ENCODE measurements at regions not wholly inside any gene's neighbourhood (a gene's known extent, or its start where the extent isn't known, plus 50 kb on each side); places are given as distances from the start of the nearest gene placed in this dataset.

GRCh38 chr11:72514331-72514730, 80.0 kb upstream of the CLPB start:
- Histone ChIP-seq H3K9me3 (ENCODE audit: low read depth, low read length) (peaks cover 9% of the 10 kb centered on the region), H3K27me3 (ENCODE audit: insufficient read depth, low read length) (no peaks in the 10 kb centered on the region), H3K4me1 (ENCODE audit: insufficient read depth, low read length) (no peaks in the 10 kb centered on the region), H2AFZ (ENCODE audit: low read length) (no peak overlapping the region), H4K20me1 (ENCODE audit: insufficient read depth, low read length) (no peaks in the 10 kb centered on the region), H3K27ac (ENCODE audit: low read depth, low read length) (no peak overlapping the region), H3K4me2 (ENCODE audit: insufficient read depth, low read length) (no peak overlapping the region), H3K36me3 (ENCODE audit: insufficient read depth, low read length) (no peaks in the 10 kb centered on the region), H3K4me3 (ENCODE audit: insufficient read depth, low read length) (no peak overlapping the region), H3K79me2 (ENCODE audit: insufficient read depth, low read length) (no peaks in the 10 kb centered on the region)
- no peak for DNase-seq (ENCODE audit: insufficient read length, low spot score, missing footprints)
- no peak for TF ChIP-seq CTCF (IDR thresholded peaks at IDR 0.05; ENCODE audit: extremely low read depth, low read depth, low read length)

GRCh38 chr11:72513411-72513810, 79.1 kb upstream of the CLPB start:
- H3K36me3 ChIP-seq (ENCODE audit: insufficient read depth, low read length): no peaks in the 10 kb centered on the region
- H2AFZ ChIP-seq (ENCODE audit: low read length): no peak overlapping the region
- H3K27me3 ChIP-seq (ENCODE audit: insufficient read depth, low read length): no peaks in the 10 kb centered on the region
- no peaks in the 10 kb centered on the region for H3K4me1 ChIP-seq (ENCODE audit: insufficient read depth, low read length)
- no peak overlapping the region for H3K4me3 ChIP-seq (ENCODE audit: insufficient read depth, low read length)
- H4K20me1 ChIP-seq (ENCODE audit: insufficient read depth, low read length): no peaks in the 10 kb centered on the region
- H3K27ac ChIP-seq (ENCODE audit: low read depth, low read length): no peak overlapping the region
- H3K79me2 ChIP-seq (ENCODE audit: insufficient read depth, low read length): no peaks in the 10 kb centered on the region
- H3K4me2 ChIP-seq (ENCODE audit: insufficient read depth, low read length): no peak overlapping the region
- no peak for DNase-seq (ENCODE audit: insufficient read length, low spot score, missing footprints)
- no peak for TF ChIP-seq CTCF (IDR thresholded peaks at IDR 0.05; ENCODE audit: extremely low read depth, low read depth, low read length)
- peaks cover 9% of the 10 kb centered on the region for H3K9me3 ChIP-seq (ENCODE audit: low read depth, low read length)

GRCh38 chr11:72512956-72513355, 78.6 kb upstream of the CLPB start:
- Histone ChIP-seq H3K4me2 (ENCODE audit: insufficient read depth, low read length) (no peak overlapping the region), H3K36me3 (ENCODE audit: insufficient read depth, low read length) (no peaks in the 10 kb centered on the region), H3K79me2 (ENCODE audit: insufficient read depth, low read length) (no peaks in the 10 kb centered on the region), H2AFZ (ENCODE audit: low read length) (no peak overlapping the region), H4K20me1 (ENCODE audit: insufficient read depth, low read length) (no peaks in the 10 kb centered on the region), H3K27ac (ENCODE audit: low read depth, low read length) (no peak overlapping the region), H3K27me3 (ENCODE audit: insufficient read depth, low read length) (no peaks in the 10 kb centered on the region), H3K9me3 (ENCODE audit: low read depth, low read length) (peaks cover 9% of the 10 kb centered on the region), H3K4me3 (ENCODE audit: insufficient read depth, low read length) (no peak overlapping the region), H3K4me1 (ENCODE audit: insufficient read depth, low read length) (no peaks in the 10 kb centered on the region)
- TF ChIP-seq CTCF (IDR thresholded peaks at IDR 0.05; ENCODE audit: extremely low read depth, low read depth, low read length): no peak
- DNase-seq (ENCODE audit: insufficient read length, low spot score, missing footprints): no peak

- Histone ChIP-seq H3K4me1 (ENCODE audit: insufficient read depth, low read length) (no peaks in the 10 kb centered on the region), H3K4me3 (ENCODE audit: insufficient read depth, low read length) (no peak overlapping the region), H3K27ac (ENCODE audit: low read depth, low read length) (no peak overlapping the region), H3K36me3 (ENCODE audit: insufficient read depth, low read length) (no peaks in the 10 kb centered on the region), H2AFZ (ENCODE audit: low read length) (no peak overlapping the region), H3K9me3 (ENCODE audit: low read depth, low read length) (peaks cover 9% of the 10 kb centered on the region), H4K20me1 (ENCODE audit: insufficient read depth, low read length) (no peaks in the 10 kb centered on the region), H3K79me2 (ENCODE audit: insufficient read depth, low read length) (no peaks in the 10 kb centered on the region), H3K4me2 (ENCODE audit: insufficient read depth, low read length) (no peak overlapping the region), H3K27me3 (ENCODE audit: insufficient read depth, low read length) (no peaks in the 10 kb centered on the region)
- no peak for DNase-seq (ENCODE audit: insufficient read length, low spot score, missing footprints)
- no peak for TF ChIP-seq CTCF (IDR thresholded peaks at IDR 0.05; ENCODE audit: extremely low read depth, low read depth, low read length)
Observed at GRCh38 chr11:72511393-72512047, 77.2 kb upstream of the CLPB start.
